Liver (tissue), 3 donors: ENCODE measurements at regions not wholly inside any gene's neighbourhood (a gene's known extent, or its start where the extent isn't known, plus 50 kb on each side); places are given as distances from the start of the nearest gene placed in this dataset.

Source experiments
- CTCF ChIP-seq: fragments of 150-350 bp; IDR thresholded peaks from 2 replicates; pipeline ENCODE4 v1.5.1; 2017; ENCODE audit warnings: improper control_type of control experiment, low read depth, low read length; ENCODE audit not compliant: missing input control
- HNF4A ChIP-seq, 2 donors: conservative IDR thresholded peaks; 2 replicates each; pipeline ENCODE4 v1.6.1; 2016; ENCODE audit warnings: antibody characterized with exemption in 2 of 2, mild to moderate bottlenecking in 2 of 2
- RXRA ChIP-seq, 2 donors: IDR thresholded peaks; 2 replicates each; pipeline ENCODE4 v1.6.1; 2017 to 2018; ENCODE audit warnings: antibody characterized with exemption in 2 of 2, mild to moderate bottlenecking in 1 of 2
- TAF1 ChIP-seq: conservative IDR thresholded peaks from 2 replicates; pipeline ENCODE4 v1.6.1; 2016; ENCODE audit warnings: antibody characterized with exemption, mild to moderate bottlenecking
- donor health status: healthy.
- donor health status: healthy.

- TF ChIP-seq HNF4A (conservative IDR thresholded peaks at IDR 0.05) (no peak), CTCF (no peak), TAF1 (no peak), RXRA (IDR thresholded peaks at IDR 0.05) (no peak)
Observed at GRCh38 chr15:27672537-27672936, 426.6 kb downstream of the OCA2 start.
